HEK293 (cell line): ENCODE measurements at regions not wholly inside any gene's neighbourhood (a gene's known extent, or its start where the extent isn't known, plus 50 kb on each side); places are given as distances from the start of the nearest gene placed in this dataset.

Experiments used
- KLF16 ChIP-seq: fragments of 450-650 bp; formaldehyde crosslinking; IDR thresholded peaks from 2 replicates; pipeline ENCODE4 v1.5.1; 2017; ENCODE audit warnings: missing biosample characterization, missing genetic modification characterization
- REST ChIP-seq: fragments of 450-650 bp; formaldehyde crosslinking; IDR thresholded peaks from 2 replicates; pipeline ENCODE4 v1.5.1; 2016; ENCODE audit warnings: missing biosample characterization, missing genetic modification characterization
- SCRT1 ChIP-seq: fragments of 450-650 bp; formaldehyde crosslinking; IDR thresholded peaks from 2 replicates; pipeline ENCODE4 v1.5.1; 2016; ENCODE audit warnings: missing biosample characterization, missing genetic modification characterization, borderline replicate concordance
- TRIM28 ChIP-seq: IDR thresholded peaks from 2 replicates; pipeline ENCODE4 v1.6.1; 2011; ENCODE audit warnings: low read length, control low read depth, borderline replicate concordance
- ZBTB1 ChIP-seq: fragments of 450-650 bp; formaldehyde crosslinking; IDR thresholded peaks from 2 replicates; pipeline ENCODE4 v1.5.1; 2016; ENCODE audit warnings: missing biosample characterization, missing genetic modification characterization
- ZNF37A ChIP-seq: fragments of 450-650 bp; IDR thresholded peaks from 2 replicates; pipeline ENCODE4 v1.5.1; 2018; ENCODE audit warnings: missing biosample characterization, missing genetic modification characterization
- ZNF426 ChIP-seq: fragments of 450-650 bp; formaldehyde crosslinking; IDR thresholded peaks from 2 replicates; pipeline ENCODE4 v1.5.1; 2017; ENCODE audit warnings: missing biosample characterization, missing genetic modification characterization, mild to moderate bottlenecking, inconsistent platforms, moderate library complexity
- TF ChIP-seq, protein P1 (sequence below): fragments of 450-650 bp; formaldehyde crosslinking; IDR thresholded peaks from 2 replicates; pipeline ENCODE4 v1.5.1; 2016; ENCODE audit warnings: missing biosample characterization, missing genetic modification characterization

- TF ChIP-seq, protein P1, sequence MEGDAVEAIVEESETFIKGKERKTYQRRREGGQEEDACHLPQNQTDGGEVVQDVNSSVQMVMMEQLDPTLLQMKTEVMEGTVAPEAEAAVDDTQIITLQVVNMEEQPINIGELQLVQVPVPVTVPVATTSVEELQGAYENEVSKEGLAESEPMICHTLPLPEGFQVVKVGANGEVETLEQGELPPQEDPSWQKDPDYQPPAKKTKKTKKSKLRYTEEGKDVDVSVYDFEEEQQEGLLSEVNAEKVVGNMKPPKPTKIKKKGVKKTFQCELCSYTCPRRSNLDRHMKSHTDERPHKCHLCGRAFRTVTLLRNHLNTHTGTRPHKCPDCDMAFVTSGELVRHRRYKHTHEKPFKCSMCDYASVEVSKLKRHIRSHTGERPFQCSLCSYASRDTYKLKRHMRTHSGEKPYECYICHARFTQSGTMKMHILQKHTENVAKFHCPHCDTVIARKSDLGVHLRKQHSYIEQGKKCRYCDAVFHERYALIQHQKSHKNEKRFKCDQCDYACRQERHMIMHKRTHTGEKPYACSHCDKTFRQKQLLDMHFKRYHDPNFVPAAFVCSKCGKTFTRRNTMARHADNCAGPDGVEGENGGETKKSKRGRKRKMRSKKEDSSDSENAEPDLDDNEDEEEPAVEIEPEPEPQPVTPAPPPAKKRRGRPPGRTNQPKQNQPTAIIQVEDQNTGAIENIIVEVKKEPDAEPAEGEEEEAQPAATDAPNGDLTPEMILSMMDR (tag by site-specific recombination): no peak
- TF ChIP-seq TRIM28 (no peak), SCRT1 (tag by site-specific recombination) (no peak), ZNF426 (tag by site-specific recombination) (no peak), ZBTB1 (tag by site-specific recombination) (no peak), REST (tag by site-specific recombination) (no peak), ZNF37A (no peak), KLF16 (tag by site-specific recombination) (no peak)
Measured at GRCh38 chr15:20345401-20345958, 196.1 kb downstream of the GOLGA6L6 start.
